ENCODE measurements at regions not wholly inside any gene's neighbourhood (a gene's known extent, or its start where the extent isn't known, plus 50 kb on each side); places are given as distances from the start of the nearest gene placed in this dataset.

GRCh38 chr3:177517906-177518305, 320.6 kb upstream of the TBL1XR1 start:
- DNase-seq: no peak

GRCh38 chr3:177519588-177519987, 322.3 kb upstream of the TBL1XR1 start:
- DNase-seq: peak in 1 of 2 experiments; percentile 31

GRCh38 chr3:177521305-177521704, 324.0 kb upstream of the TBL1XR1 start:
- peak in 1 of 2 experiments; percentile 45 for DNase-seq

DNA sequence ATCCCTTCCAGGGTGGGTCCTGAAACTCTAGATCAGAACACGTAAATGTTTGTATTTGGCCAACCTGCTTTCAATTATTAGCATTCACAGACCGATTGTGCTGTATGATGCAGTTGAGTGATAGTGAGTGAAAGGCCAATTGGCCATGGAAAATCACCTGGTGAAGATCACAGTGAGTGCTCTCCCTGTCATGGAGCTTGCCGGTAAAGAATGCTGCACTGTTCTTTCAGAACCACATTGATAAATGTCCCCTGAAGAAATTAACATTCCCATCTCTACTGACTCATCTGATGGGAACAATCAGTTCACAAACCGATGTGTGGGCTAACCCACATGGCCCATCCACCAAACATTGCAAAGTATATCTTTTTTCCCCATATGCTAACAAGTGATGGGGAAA, 324.8 kb upstream of the TBL1XR1 start:
- DNase-seq: no peak

- DNase-seq: no peak
Observed at GRCh38 chr3:177523067-177523675, 325.9 kb upstream of the TBL1XR1 start.

DNA sequence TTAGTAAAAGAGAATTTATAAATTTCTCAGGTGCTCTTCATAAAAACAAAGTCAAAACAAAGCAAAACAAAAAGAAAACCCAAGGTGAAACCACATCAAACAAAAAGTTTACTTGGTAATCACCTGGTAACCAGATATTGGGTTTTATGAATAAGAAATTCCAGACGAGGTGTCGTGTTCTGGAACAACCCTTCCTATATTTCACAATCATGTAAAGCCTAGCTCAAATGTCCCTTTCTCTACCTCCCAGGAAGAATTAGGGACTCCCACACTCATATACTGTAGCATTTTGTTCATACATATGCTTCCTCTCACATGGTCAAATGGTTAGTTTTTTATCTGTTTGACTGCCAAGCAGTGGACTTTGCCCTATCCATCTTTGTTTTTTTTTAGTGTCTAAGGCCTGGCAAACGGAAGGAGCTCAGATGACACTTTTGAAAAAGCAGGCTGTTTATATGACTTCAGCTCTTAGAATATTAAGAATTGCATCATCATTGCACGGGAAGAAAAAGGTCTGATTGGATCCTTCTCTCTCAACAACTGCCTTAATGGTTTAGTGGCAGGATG, 326.7 kb upstream of the TBL1XR1 start:
- DNase-seq: no peak

DNA sequence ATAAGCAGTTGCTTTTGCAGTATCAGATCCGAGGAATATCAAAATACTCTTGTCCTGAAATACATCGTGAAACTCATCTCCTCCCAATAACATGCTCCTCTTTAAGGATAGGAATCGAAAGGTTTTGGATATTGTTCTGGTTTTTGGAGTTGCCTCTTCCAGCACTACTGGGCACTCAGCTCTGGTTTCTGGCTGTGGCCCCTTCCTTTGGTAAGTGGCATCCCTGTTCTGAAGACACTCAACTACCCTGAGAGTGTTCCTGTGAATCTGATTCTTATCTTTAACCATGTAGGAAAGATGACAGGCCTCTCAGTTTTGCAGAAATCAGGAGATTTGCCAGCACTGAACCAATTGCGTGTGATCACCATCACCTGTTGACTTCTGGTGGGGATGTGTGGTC, 327.5 kb upstream of the TBL1XR1 start:
- no peak for DNase-seq

DNA sequence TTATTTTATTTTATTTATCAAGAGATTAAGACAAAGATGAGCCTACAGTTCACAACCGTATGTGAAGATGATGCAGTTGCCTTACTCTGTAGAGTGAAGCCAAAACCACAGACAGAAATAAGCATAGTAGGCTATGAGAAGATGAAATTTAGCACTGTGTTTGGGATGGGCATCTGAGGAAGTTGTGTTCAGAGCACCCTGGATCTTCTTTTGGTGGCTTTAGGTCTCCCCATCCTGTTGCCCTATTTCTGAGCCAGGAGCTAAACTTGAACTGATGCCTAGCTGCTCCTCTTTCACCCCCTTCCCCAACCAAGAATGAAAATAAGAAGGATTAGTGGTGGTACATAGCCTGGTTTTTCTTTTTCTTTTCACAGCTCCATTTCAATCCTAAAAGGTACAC, 328.1 kb upstream of the TBL1XR1 start:
- no peak for DNase-seq

GRCh38 chr3:177525987-177526712, 328.9 kb upstream of the TBL1XR1 start:
- DNase-seq: no peak

GRCh38 chr3:177527182-177527581, 329.9 kb upstream of the TBL1XR1 start:
- DNase-seq: no peak

- no peak for DNase-seq
Observed at GRCh38 chr3:177528306-177529070, 331.2 kb upstream of the TBL1XR1 start.

DNA sequence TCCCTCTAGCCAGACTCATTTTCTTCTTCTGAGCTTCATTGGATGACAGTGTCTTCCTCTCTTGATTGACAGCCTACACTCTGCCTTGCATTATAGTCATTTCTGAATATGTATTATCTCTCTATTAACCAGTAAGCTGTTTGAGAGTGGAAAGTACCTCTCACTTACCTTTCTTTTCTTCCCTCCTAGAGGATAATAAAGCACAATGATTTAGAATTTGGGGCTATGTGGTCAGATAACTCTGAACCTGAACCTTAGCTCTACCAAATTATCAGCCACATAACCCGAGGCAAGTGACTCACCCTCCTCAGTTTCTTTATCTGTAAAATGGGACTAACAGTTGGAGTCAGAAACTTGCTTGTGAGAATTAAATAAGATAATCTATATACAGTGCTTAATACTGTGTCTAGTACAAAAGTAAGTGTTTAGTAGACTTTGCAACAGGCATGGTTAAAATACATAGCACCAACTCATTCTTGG, 331.8 kb upstream of the TBL1XR1 start:
- DNase-seq: no peak

- no peak for DNase-seq
Observed at GRCh38 chr3:177529716-177530335, 332.5 kb upstream of the TBL1XR1 start.

DNA sequence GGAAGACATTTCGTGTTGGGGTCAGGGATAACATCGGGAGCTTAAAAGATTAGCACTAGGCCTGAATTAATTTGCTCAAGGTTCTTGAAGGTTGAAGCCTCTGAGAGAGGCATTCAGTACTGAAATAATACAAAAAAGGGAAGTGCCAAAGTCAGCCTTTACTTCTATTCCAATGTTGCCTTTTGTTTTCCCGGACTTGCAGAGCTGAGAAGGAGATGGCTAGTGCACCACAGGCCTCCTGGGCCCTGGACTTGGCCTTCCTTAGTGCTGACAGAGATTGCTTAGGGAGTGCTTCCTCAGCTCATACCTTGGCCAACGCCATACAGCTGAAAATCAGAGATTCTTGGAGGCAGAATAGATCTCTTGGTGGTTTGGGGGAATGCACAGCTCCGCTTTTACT, 333.6 kb upstream of the TBL1XR1 start:
- DNase-seq: peak in 1 of 2 experiments; percentile 53

DNA sequence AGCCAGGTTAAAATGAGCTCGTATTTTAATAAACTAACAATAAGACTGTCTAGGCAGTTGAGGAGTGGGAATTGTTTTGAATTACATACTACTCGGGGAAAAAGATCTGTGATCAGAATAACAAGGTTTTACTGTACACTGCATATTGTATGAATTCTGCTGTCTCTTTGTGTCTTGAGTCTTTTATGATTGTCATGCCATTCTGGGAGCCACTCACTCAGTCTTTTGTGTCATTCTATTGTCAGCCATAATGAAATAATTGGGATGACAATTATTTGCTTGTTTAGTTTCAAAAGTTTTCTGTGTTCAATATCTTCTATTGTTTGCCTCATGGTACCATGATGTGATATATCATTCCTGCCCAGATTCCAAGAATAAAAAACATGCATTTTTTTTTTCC, 339.6 kb upstream of the TBL1XR1 start:
- DNase-seq: no peak

DNA sequence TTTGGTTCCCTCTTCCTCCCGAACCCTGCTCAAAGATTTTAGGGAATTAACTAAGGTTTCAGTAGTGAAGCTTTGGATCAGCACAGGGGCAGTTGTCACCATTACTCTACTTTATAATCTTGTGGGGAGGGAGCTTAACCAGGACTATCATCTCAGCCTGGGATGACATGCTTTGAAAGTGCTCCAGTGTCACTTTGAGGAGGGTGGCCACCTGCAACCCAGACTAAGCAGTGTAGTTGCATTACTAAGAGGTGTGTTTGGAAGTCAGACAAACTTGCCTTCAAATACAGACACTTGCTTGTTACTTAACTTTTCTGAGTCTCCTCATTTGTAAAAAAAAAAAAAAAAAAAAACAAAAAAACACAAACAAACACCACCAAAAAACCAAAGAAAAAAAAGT, 340.3 kb upstream of the TBL1XR1 start:
- no peak for DNase-seq

- no peak for DNase-seq
Observed at GRCh38 chr3:177538048-177538749, 340.9 kb upstream of the TBL1XR1 start.

- no peak for DNase-seq
Observed at GRCh38 chr3:177538750-177539730, 341.8 kb upstream of the TBL1XR1 start.

DNA sequence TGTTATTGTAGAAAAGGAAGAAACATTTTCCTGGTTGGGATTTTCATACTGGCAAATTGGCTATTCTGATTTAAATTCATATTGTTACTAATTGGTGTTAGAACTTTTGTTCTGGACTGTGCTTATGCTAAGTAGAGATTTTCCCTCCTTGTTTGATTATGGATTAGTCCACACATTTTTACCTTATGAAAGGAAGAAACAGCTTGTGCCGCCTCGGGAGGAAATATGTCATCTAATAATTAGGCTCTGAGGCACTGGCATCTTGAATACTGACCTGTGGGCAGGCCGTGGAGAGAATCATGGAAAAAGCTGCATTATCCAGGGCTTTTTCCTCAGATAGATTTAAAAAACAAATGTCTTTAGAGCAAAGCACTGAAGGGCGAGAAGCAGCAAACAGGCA, 344.3 kb upstream of the TBL1XR1 start:
- DNase-seq: no peak

DNA sequence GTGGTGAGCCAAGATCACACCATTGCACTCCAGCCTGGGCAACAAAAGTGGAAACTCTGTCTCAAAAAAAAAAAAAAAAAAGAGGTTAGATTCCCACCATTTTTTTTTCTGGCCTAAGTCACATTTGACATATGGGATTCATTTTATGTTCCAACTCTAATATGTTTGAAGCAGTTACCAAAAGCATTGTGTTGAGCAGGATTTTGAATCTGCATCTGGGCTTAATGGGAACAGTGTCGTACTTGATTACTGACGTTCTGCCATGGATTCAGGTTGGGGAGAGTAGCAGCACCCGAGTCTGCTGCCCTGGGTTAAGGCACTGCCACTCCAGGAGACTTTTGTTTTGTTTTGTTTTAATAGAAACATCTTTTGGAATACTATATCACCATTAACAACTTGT, 348.7 kb upstream of the TBL1XR1 start:
- no peak for DNase-seq

DNA sequence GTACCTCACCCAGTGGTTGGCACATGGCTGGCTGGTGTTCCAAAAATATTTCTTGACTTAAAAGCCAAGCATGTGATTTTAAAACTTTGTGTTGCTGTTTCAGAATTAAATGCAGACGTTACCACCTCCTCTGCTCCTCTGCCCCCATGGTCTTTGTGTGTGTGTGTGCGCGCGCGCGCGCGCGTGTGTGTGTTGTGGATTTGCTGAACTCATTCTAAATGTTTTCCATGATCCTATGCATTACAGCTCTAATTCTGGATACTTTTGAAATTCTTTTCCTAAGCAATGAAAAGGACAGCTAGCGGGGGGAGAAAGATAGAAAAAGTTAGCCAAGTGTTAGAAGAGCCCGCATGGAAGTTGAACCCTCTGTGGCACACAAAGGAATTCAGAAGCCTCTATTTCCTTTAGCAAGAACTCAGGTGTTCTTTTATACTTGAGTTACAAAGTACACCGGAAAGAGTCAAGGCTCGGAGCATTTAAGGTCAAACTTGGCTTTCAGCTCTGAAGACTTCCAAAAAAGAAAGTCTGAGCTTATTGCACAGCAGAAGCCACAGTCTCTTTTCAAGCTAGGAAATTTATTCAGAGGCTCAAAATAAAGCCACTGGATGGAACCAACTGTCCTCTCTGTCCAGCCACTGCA, 350.5 kb upstream of the TBL1XR1 start:
- DNase-seq: no peak
